ENCODE measurements at regions not wholly inside any gene's neighbourhood (a gene's known extent, or its start where the extent isn't known, plus 50 kb on each side); places are given as distances from the start of the nearest gene placed in this dataset.

DNA sequence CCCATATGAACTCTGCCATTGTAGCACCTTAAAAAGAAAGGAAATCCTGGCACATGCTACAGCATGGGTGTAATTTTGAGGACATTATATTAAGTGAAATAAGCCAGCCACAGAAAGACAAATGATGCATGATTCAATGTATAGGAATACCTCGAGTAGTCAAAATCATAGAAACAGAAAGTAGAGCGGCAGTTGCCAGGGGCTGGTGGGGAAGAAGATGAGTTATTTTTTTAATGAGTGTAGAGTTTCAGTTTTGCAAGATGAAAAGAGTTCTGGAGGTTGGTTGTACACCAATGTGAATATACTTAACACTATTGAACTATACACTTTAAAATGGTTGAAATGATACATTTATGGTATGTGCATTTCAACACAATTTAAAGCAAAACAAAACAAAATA is 133.0 kb downstream of the ZDHHC21 start:
- no peaks in the 10 kb centered on the region for H3K27me3 ChIP-seq (replicated peaks)
- H3K36me3 ChIP-seq = no peaks in the 10 kb centered on the region

DNA sequence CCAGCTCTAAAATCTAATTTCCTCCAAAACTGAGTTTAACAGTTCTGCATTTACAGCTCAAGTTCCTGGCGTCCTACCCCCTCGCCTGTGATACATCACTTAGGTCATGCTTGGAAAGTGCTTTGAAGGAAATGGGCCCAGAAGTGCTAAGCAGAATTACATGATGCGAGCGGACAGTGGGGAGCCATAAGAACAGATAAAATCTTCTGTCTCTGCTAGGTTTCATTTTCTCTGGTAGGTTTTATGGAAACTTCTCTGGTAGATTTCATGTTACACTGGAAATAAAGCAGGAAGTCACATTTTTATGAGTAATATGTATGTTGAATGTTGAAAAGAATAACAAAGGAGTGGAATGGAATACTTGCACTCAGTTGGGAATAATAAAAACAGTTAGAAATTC is 138.3 kb downstream of the ZDHHC21 start:
- no peak for DNase-seq (ENCODE audit: low read depth in 1 of 2, low spot score in 2 of 2)
- H3K36me3 ChIP-seq = no peaks in the 10 kb centered on the region
- H3K4me3 ChIP-seq = no peak overlapping the region
- no peaks in the 10 kb centered on the region for H3K9me3 ChIP-seq (replicated peaks)
- H3K27me3 ChIP-seq (replicated peaks) = no peaks in the 10 kb centered on the region
- no peaks in the 10 kb centered on the region; the same call in 1 of the 2 replicates for H3K4me1 ChIP-seq (replicated peaks)
- H3K27ac ChIP-seq = no peak overlapping the region

More for the DNA sequence above, 133.0 kb downstream of the ZDHHC21 start:
- DNase-seq (ENCODE audit: low read depth in 1 of 2, low spot score in 2 of 2) = no peak
- Histone ChIP-seq H3K9me3 (replicated peaks) (no peaks in the 10 kb centered on the region), H3K4me1 (replicated peaks) (no peaks in the 10 kb centered on the region; the same call in 1 of the 2 replicates), H3K4me3 (no peak overlapping the region), H3K27ac (no peak overlapping the region)

DNA sequence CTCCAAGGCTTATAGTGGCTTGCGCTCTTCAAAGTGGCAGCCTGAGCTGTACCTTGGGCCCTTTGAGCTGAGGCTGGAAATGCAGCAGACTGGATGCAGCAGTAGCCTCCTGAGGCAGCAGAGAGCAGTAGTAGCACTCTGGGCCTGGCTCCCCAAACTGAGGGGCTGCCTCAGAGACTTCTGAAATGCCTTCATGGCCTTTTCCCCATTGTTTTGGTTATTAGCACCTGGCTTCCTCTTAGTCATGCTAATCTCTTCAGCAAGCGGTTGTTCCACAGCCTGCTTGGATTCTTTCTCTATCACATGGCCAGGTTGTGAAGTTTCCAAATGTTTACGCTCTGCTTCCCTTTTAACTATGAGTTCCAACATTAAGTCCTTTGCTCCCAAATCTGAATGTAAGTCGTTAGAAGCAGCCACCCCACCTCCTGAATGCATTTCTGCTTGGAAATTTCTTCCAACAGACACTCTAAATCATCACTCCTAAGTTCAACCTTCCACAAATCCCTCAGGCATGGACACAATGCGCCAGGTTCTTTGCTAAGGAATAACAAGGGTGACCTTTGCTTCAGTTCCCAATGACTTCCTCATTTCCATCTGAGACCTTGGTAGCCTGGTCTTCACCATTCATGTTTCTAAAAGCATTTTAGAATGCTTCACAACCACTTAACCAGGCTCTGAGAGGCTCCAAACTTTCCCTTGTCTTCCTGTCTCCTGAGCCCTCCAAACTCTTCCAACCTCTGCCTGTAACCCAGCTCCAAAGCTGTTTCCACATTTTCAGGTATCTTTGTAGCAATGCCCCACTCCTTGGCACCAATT is 145.8 kb downstream of the ZDHHC21 start:
- Histone ChIP-seq H3K4me1 (replicated peaks) (no peaks in the 10 kb centered on the region), H3K27me3 (replicated peaks) (no peaks in the 10 kb centered on the region), H3K9me3 (replicated peaks) (no peaks in the 10 kb centered on the region), H3K36me3 (no peaks in the 10 kb centered on the region), H3K27ac (no peak overlapping the region), H3K4me3 (no peak overlapping the region)
- DNase-seq (ENCODE audit: low read depth in 1 of 2, low spot score in 2 of 2) = no peak

DNA sequence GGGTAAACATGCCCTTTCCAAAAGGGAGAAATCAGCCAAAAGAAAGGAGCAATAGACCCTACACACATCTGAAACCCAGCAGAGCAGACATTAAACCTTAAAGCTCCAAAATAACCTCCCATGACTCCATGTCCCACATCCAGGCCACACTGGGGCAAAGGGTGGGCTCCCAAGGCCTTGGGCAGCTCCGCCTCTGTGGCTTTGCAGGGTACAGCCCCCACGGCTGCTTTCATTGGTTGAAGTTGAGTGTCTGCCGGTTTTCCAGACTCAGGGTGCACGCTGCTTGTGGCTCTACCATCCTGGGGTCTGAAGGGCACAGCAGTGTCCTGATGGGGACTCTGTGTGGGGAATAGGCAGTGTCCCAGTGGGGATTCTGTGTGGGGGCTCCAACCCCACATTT is 146.5 kb downstream of the ZDHHC21 start:
- Histone ChIP-seq H3K9me3 (replicated peaks) (no peaks in the 10 kb centered on the region), H3K27me3 (replicated peaks) (no peaks in the 10 kb centered on the region), H3K4me3 (no peak overlapping the region), H3K4me1 (replicated peaks) (peaks cover 3% of the 10 kb centered on the region; the same call in 1 of the 2 replicates), H3K36me3 (no peaks in the 10 kb centered on the region), H3K27ac (no peak overlapping the region)
- no peak for DNase-seq (ENCODE audit: low read depth in 1 of 2, low spot score in 2 of 2)

DNA sequence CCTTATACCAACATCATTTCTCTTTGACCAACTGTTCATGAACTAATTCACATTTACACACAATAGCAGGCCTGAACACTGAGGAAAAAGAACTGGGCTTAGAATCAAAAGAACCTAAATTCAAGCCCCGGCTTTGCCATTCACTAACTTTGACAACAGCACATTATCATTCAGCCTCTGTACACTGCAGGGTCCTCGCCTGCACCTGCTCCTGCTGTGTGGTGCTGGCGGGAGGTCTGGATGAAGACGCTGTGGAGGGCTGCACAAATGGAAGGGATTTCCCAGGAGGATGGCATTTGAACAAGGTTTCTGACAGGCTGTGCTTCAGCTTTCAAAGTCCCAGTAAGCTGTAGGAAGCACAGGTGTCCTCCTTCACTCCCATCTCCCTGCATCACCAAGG is 151.2 kb downstream of the ZDHHC21 start:
- peaks cover 7% of the 10 kb centered on the region; the same call in 1 of the 2 replicates for H3K4me1 ChIP-seq (replicated peaks)
- H3K27ac ChIP-seq = no peak overlapping the region
- DNase-seq (ENCODE audit: low read depth in 1 of 2, low spot score in 2 of 2) = no peak
- H3K36me3 ChIP-seq = no peaks in the 10 kb centered on the region
- H3K4me3 ChIP-seq = no peak overlapping the region
- H3K27me3 ChIP-seq (replicated peaks) = no peaks in the 10 kb centered on the region
- H3K9me3 ChIP-seq (replicated peaks) = no peaks in the 10 kb centered on the region

DNA sequence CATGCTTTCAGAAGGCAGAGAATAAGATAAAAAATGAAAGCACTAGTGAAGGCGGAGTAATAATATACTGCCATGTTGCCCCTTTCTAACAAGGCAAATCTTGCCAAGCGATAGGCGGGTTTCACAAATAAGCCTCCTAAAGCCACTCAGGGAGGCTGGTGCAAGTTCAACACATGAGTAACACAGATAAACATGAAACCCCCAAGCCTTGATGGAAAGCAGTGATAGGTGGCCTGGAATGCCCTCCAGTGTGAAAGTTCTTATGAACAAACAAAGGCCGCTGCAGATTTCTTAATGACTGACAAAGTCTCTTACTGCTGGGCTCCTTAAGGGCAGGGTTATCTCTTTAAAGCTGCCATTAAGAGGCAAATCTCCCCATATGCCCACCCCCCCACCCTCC is 154.7 kb downstream of the ZDHHC21 start:
- Histone ChIP-seq H3K27me3 (replicated peaks) (no peaks in the 10 kb centered on the region), H3K4me1 (replicated peaks) (peaks cover 7% of the 10 kb centered on the region; the same call in 1 of the 2 replicates), H3K36me3 (no peaks in the 10 kb centered on the region), H3K4me3 (no peak overlapping the region), H3K27ac (no peak overlapping the region), H3K9me3 (replicated peaks) (no peaks in the 10 kb centered on the region)
- no peak for DNase-seq (ENCODE audit: low read depth in 1 of 2, low spot score in 2 of 2)

DNA sequence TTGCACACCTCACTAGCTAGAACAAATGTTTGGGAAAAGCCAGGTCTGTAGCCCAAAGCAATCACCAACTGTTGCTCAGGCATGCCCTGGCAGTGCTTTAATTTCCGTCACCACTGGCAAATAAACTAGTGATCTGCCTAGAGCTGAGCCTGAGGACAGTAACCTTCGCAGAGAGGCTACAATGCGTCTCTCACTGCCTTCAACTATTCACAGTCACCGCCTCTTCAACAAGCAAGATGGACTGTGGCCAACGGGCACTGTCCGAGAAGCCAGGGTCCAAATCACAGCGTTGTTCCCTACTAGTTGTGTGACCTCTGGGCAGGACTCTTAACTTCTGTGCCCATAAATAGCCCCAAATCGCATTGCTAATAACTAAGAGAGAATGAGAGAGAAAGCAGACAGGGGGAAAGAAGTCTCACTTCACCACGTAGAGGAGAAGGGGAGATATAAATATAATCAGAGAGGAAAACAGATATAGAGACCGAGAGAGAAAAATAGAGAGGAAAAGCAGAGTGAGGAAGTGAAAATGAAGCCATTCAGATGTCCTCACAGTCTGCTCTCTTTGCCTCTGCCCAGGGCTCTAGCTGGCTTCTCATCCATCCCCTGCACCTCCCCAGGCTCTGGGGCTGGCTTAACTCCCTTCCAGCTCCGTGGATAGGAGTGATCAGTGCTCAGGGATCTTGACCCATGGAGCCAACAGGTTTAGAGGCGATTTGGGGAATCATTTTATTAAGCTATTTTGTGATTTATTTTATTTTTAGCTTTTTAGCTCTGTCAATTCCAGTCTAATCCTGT is 157.9 kb downstream of the ZDHHC21 start:
- Histone ChIP-seq H3K27me3 (replicated peaks) (no peaks in the 10 kb centered on the region), H3K36me3 (no peaks in the 10 kb centered on the region), H3K27ac (no peak overlapping the region), H3K9me3 (replicated peaks) (no peaks in the 10 kb centered on the region), H3K4me3 (no peak overlapping the region), H3K4me1 (replicated peaks) (no peaks in the 10 kb centered on the region)
- no peak for DNase-seq (ENCODE audit: low read depth in 1 of 2, low spot score in 2 of 2)

DNA sequence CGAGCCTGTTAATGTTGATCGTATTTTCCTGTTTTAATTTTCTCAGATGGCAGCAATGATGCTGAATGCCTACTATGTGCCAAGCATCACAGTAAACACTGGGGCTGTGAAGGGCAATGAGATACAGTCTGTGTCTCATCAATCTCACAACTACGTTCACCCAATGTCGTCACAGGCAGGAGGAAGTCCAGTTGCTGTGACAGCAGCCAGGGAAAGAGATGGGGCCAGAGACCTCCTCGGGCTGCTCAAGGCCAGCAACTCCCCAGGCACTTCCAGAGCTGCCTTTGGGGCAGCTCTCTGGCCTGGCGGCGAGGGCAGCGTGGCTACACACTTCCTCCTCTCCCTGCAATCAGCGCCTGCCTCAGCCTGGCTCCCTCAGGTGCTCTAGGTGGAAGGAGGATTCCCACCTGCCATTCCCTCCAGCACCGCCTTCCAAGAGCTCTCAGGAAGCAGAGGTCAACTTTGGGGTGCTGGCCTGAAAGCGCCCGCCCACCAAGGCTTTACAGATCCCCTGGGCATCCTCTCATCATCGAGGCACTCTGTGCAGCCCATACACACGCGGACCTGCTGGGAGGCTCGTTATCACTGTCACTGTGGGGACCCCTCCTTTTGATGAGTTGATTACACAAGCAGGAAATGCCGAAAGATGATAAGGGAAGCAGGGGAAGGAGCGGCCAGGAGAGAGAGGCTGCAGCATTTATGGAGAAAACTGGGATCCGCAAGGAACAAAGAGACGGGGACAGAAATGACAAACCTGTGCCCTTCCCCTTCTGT is 159.2 kb downstream of the ZDHHC21 start:
- no peaks in the 10 kb centered on the region for H3K4me1 ChIP-seq (replicated peaks)
- no peaks in the 10 kb centered on the region for H3K36me3 ChIP-seq
- no peaks in the 10 kb centered on the region for H3K9me3 ChIP-seq (replicated peaks)
- H3K27ac ChIP-seq = no peak overlapping the region
- H3K4me3 ChIP-seq = no peak overlapping the region
- DNase-seq (ENCODE audit: low read depth in 1 of 2, low spot score in 2 of 2) = no peak
- H3K27me3 ChIP-seq (replicated peaks) = no peaks in the 10 kb centered on the region

DNA sequence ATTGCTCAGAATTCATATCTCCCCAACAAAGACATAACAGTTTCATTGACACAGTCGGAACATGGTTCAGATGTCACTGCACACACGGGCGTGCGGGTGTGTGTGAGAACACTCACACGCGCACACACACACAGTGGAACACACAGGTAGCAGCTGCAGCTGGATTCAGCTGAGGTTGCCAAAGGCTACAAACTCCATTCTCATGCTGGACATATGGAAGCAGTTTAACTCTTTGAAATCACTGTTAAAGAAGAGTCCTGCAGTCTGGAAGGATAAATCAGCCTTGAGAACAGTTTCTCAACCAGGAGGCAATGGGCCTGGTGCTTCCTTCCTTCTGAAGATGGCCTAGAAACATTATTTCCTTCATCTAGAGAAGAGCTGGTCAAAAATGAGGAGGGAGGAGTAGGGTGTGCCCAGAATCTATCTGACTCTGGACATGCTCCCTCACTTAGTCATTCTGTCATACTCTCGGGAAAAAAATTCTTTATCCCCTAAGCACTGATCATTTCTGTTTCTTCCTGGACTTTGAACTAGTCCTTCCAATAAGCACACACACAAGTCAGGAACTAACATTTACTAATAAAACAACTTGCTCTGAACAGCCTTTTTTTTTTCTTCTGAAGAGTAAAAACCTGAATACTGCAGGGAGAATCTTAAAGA is 160.6 kb downstream of the ZDHHC21 start:
- Histone ChIP-seq H3K36me3 (no peaks in the 10 kb centered on the region), H3K27me3 (replicated peaks) (no peaks in the 10 kb centered on the region), H3K9me3 (replicated peaks) (no peaks in the 10 kb centered on the region), H3K4me1 (replicated peaks) (no peaks in the 10 kb centered on the region), H3K27ac (no peak overlapping the region), H3K4me3 (no peak overlapping the region)
- DNase-seq (ENCODE audit: low read depth in 1 of 2, low spot score in 2 of 2) = no peak

DNA sequence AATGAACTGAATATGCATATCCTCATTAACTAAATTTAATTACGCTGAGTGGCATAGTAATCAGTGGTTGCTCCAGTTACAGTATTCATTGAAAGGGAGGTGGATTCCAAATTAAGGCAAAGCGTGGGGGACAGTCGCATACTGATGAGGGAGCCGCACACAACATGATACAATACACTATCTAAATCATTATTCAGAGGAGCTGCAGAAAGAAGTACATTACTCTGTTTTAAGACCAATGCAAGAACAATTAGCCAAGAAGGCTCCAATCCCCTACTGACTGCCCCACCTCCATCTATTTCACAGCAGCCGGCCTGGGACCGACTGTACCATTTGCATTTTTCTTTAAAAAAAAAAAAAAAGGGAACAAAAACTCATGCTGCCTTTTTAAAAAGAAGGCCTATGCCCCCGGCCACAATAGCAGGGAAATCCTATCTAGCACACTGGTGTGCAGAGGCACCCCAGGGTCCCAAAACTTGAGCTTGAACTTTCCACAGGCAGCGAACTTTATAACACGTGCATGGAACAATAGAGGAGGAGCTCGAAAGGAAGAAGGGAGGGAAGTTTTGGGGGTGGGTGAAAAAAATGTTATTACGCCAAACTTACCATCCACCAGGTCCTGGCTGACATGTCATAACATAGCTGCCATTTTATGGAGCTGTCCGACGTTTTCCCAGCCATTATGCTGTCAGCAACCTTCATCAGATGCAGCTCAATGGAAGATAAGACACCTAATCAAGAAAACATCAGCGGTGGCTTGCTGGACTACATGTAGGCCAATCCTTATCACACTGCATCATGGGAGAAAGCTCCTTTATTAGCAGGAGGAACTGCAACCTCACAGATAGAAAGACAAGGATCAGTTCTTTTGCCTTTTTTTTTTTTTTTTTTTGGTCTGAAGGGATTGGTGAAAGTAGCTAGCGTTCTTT is 161.6 kb downstream of the ZDHHC21 start:
- no peaks in the 10 kb centered on the region for H3K9me3 ChIP-seq (replicated peaks)
- no peaks in the 10 kb centered on the region for H3K36me3 ChIP-seq
- H3K4me1 ChIP-seq (replicated peaks) = no peaks in the 10 kb centered on the region
- no peaks in the 10 kb centered on the region for H3K27me3 ChIP-seq (replicated peaks)
- no peak overlapping the region for H3K4me3 ChIP-seq
- no peak overlapping the region for H3K27ac ChIP-seq
- no peak for DNase-seq (ENCODE audit: low read depth in 1 of 2, low spot score in 2 of 2)

DNA sequence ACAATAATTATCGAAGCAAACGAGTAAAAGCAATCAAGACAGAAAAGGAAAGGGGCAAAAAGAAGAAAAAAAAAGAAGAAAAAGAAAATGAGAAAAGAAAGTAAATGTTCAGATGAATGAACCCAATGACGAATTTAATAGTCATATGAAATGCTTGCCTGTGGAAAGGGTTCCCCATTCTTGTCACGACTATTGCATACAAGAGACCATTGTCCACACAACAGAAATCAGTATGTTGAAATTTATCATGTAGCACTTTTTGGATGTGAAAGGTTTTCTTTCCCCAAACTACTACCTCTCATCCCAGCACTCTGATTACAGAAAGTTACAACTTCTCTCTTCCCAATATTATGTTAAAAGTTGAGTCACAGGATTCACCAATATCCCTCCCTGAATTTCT is 162.4 kb downstream of the ZDHHC21 start:
- Histone ChIP-seq H3K27me3 (replicated peaks) (no peaks in the 10 kb centered on the region), H3K4me1 (replicated peaks) (no peaks in the 10 kb centered on the region), H3K4me3 (no peak overlapping the region), H3K27ac (no peak overlapping the region), H3K9me3 (replicated peaks) (no peaks in the 10 kb centered on the region), H3K36me3 (no peaks in the 10 kb centered on the region)
- DNase-seq (ENCODE audit: low read depth in 1 of 2, low spot score in 2 of 2) = no peak

DNA sequence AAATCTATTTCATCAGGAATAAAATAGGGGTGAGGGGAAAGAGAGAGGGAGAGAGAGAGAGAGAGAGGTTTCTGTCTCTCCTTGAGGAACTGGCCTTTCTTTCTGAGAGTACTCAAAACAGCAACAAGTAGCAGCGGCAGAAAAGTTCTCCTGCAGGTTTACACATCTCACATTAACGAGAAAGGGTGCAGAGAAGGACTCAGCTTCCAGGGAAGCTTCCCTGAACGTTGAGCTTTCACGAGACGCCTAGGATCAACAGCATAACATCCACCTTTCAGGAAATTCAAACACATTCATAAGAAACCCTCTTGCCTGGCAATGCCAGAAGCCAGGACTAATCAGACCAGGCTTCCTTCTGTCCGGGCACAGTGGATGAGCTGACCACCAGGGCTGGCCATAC is 162.9 kb downstream of the ZDHHC21 start:
- no peaks in the 10 kb centered on the region for H3K27me3 ChIP-seq (replicated peaks)
- no peak for DNase-seq (ENCODE audit: low read depth in 1 of 2, low spot score in 2 of 2)
- H3K4me3 ChIP-seq = no peak overlapping the region
- H3K9me3 ChIP-seq (replicated peaks) = no peaks in the 10 kb centered on the region
- no peak overlapping the region for H3K27ac ChIP-seq
- no peaks in the 10 kb centered on the region for H3K36me3 ChIP-seq
- no peaks in the 10 kb centered on the region for H3K4me1 ChIP-seq (replicated peaks)
